IPS DF 4.7 (cell line): ENCODE measurements at regions not wholly inside any gene's neighbourhood (a gene's known extent, or its start where the extent isn't known, plus 50 kb on each side); places are given as distances from the start of the nearest gene placed in this dataset.

Experiments
- DNase-seq: peaks from one replicate; pipeline ENCODE4 v3.0.0-alpha.2; 2013; ENCODE audit warnings: low spot score; ENCODE audit errors: extremely low read depth

GRCh38 chr19:31937983-31938382, 407.4 kb upstream of the ZNF507 start:
- no peak for DNase-seq

- DNase-seq: no peak
Measured at GRCh38 chr19:31938675-31939074, 406.7 kb upstream of the ZNF507 start.

- no peak for DNase-seq
Measured at GRCh38 chr19:31940396-31940795, 405.0 kb upstream of the ZNF507 start.

GRCh38 chr19:31943191-31943661, 402.2 kb upstream of the ZNF507 start:
- DNase-seq: no peak

- no peak for DNase-seq
Measured at GRCh38 chr19:31943778-31944177, 401.6 kb upstream of the ZNF507 start.

- DNase-seq: no peak
Measured at GRCh38 chr19:31944326-31944725, 401.1 kb upstream of the ZNF507 start.

- DNase-seq: no peak
Measured at GRCh38 chr19:31946491-31946890, 398.9 kb upstream of the ZNF507 start.

GRCh38 chr19:31947436-31948115, 397.8 kb upstream of the ZNF507 start:
- no peak for DNase-seq

- no peak for DNase-seq
Measured at GRCh38 chr19:31952693-31953092, 392.7 kb upstream of the ZNF507 start.

GRCh38 chr19:31955061-31955460, 390.3 kb upstream of the ZNF507 start:
- DNase-seq: no peak

- no peak for DNase-seq
Measured at GRCh38 chr19:31955884-31956283, 389.5 kb upstream of the ZNF507 start.

- no peak for DNase-seq
Measured at GRCh38 chr19:31956771-31957392, 388.5 kb upstream of the ZNF507 start.

- no peak for DNase-seq
Measured at GRCh38 chr19:31957711-31958110, 387.7 kb upstream of the ZNF507 start.

GRCh38 chr19:31959527-31960018, 385.8 kb upstream of the ZNF507 start:
- no peak for DNase-seq

GRCh38 chr19:31960474-31960873, 384.9 kb upstream of the ZNF507 start:
- no peak for DNase-seq

- no peak for DNase-seq
Measured at GRCh38 chr19:31961191-31961590, 384.2 kb upstream of the ZNF507 start.

GRCh38 chr19:31961667-31962066, 383.7 kb upstream of the ZNF507 start:
- no peak for DNase-seq

- no peak for DNase-seq
Measured at GRCh38 chr19:31962561-31962996, 382.8 kb upstream of the ZNF507 start.

- DNase-seq: no peak
Measured at GRCh38 chr19:31963746-31964145, 381.7 kb upstream of the ZNF507 start.

- DNase-seq: no peak
Measured at GRCh38 chr19:31969016-31969415, 376.4 kb upstream of the ZNF507 start.

- DNase-seq: no peak
Measured at GRCh38 chr19:31970027-31970461, 375.4 kb upstream of the ZNF507 start.

GRCh38 chr19:31974290-31974689, 371.1 kb upstream of the ZNF507 start:
- DNase-seq: no peak

GRCh38 chr19:31974941-31975340, 370.5 kb upstream of the ZNF507 start:
- DNase-seq: no peak
